ENCODE measurements at regions not wholly inside any gene's neighbourhood (a gene's known extent, or its start where the extent isn't known, plus 50 kb on each side); places are given as distances from the start of the nearest gene placed in this dataset.

DNA sequence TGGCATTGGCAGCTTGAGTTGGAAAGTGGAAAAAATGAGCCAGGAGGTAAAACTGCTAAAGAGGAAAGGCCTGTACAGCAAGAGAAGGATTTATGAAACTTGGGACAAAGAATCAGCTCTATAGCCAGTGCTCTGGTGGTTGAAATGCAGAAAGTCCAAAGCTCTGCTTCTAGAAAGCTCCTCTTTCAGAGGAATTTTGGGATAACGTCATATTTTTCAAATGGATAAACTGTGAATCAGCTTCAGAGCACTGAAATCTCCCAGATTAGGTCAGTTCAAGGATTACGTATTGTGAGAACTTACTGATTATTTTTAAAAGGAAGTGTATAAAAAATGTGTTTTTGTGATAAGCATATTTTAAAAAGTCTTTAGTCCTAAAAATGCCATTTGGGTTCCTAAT lies 203.1 kb upstream of the CNOT2 start:
- Histone ChIP-seq H3K27ac (peak overlapping the region; percentile 27 to 39), H3K4me3 (no peak overlapping the region)
- no peak for DNase-seq (ENCODE audit: low spot score)
- TF ChIP-seq, protein P1, sequence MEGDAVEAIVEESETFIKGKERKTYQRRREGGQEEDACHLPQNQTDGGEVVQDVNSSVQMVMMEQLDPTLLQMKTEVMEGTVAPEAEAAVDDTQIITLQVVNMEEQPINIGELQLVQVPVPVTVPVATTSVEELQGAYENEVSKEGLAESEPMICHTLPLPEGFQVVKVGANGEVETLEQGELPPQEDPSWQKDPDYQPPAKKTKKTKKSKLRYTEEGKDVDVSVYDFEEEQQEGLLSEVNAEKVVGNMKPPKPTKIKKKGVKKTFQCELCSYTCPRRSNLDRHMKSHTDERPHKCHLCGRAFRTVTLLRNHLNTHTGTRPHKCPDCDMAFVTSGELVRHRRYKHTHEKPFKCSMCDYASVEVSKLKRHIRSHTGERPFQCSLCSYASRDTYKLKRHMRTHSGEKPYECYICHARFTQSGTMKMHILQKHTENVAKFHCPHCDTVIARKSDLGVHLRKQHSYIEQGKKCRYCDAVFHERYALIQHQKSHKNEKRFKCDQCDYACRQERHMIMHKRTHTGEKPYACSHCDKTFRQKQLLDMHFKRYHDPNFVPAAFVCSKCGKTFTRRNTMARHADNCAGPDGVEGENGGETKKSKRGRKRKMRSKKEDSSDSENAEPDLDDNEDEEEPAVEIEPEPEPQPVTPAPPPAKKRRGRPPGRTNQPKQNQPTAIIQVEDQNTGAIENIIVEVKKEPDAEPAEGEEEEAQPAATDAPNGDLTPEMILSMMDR (IDR thresholded peaks at IDR 0.05) = no peak

DNA sequence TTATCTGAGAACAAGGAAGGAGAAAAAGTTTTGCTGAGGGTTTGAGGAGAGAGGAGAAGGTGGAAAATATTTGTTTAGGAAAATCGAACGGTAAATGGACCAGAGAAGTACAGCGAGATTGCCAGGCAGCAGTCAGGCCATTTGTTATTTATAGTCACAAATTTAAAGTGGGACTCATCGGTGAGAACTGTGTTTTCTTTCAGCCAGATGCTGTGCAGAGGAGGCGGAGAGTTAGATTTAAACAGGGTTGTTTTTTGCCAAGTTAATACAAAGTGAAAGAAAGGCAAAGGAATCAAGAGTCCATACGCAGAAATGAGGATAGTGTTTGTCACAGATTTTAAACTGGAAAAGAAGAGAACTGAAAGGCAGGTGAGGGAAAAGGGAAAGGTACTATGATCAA lies 200.6 kb upstream of the CNOT2 start:
- no peak overlapping the region for H3K27ac ChIP-seq
- H3K4me3 ChIP-seq = peak overlapping the region; percentile 9
- DNase-seq (ENCODE audit: low spot score) = no peak
- TF ChIP-seq, protein P1 (IDR thresholded peaks at IDR 0.05) = no peak

DNA sequence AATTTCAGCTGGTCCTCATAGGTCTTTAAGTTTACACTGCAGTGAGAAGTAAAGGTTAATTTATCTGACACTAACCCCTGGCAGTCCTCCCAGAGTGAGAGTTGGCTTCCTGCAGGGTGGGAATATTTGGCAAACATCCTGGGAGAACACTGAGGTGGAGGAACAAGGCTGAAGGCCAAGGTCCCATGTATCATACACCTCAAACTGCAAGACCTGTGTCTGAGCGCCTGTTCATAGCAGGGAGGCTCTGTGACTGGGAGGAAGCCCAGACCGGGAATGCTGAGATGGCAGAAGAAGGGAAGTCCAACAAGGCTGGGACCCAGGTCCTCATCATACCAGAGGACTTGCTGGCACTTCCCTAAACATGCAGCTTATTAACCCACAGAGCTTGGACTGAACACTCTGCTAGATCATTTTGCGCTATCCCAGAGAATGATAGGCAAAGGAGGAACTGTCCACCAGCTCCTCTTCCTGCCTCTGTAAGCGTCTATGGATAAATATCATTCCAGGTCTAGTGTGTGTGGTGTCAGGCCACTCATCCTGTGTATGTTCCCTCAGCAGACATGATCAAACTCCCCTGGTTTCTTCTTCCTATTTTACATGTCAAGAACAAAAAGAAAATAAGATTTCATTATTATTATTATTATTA lies 199.6 kb upstream of the CNOT2 start:
- Histone ChIP-seq H3K4me3 (no peak overlapping the region), H3K27ac (no peak overlapping the region)
- TF ChIP-seq, protein P1 (IDR thresholded peaks at IDR 0.05) = no peak
- DNase-seq (ENCODE audit: low spot score) = no peak

DNA sequence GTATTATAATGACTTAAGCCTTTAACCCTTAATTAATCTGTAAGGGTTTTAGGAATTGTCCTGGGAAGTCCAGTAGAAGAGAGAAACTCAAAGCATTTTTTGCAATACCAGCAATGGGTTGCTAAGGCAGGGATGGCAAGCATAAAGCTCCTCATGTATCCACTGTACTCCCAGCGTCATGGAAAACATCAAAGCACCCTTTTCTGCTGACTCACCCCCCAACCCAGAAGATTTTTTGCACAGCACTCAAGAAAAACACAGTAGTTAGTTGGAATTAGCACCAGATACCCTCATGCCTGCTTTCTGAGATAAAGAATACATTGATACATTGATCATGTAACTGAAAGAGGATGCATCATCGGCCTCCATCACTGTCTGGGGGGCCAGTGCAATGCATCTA lies 199.1 kb upstream of the CNOT2 start:
- no peak for DNase-seq (ENCODE audit: low spot score)
- Histone ChIP-seq H3K4me3 (no peak overlapping the region), H3K27ac (no peak overlapping the region)
- TF ChIP-seq, protein P1 (IDR thresholded peaks at IDR 0.05) = no peak

DNA sequence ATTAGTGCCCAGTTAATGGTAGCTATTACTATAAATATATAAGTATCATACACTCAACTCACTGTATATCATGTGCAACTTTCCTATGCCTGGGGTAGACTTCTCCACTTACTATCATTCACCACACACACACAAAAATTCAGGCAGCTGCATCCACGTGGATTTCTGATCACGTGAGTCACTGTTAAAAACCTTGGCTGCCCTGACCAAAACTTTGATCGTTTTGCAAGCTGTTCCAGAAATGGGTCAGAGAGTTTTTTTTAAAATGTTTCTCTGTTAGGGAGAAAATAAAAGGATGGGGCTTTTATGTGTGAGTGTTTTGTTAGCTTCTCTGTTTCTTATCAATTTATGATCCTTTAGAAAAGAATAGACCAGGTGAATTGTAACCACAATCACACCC lies 198.2 kb upstream of the CNOT2 start:
- Histone ChIP-seq H3K4me3 (no peak overlapping the region), H3K27ac (no peak overlapping the region)
- TF ChIP-seq, protein P1 (IDR thresholded peaks at IDR 0.05) = no peak
- no peak for DNase-seq (ENCODE audit: low spot score)

DNA sequence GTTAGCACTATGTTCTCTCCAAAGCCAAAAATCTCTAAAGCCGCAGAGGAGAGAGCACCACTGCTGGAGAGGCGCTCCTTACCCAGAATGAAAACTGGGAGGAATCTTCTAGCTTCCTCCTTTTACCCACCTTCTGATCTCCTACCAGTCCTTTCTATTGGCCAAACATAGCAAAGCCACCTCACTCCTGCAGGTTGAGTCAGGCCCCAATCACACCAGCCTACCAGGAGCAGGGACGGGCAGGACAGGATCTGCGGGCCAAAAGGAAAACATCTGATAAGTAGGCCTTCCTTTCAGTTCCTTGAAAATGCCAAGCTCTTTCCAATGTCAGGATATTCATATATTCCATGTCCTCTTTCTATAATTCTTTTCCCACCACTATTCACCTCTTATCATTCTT lies 197.7 kb upstream of the CNOT2 start:
- no peak overlapping the region for H3K4me3 ChIP-seq
- H3K27ac ChIP-seq = no peak overlapping the region
- TF ChIP-seq, protein P1 (IDR thresholded peaks at IDR 0.05) = no peak
- DNase-seq (ENCODE audit: low spot score) = no peak

DNA sequence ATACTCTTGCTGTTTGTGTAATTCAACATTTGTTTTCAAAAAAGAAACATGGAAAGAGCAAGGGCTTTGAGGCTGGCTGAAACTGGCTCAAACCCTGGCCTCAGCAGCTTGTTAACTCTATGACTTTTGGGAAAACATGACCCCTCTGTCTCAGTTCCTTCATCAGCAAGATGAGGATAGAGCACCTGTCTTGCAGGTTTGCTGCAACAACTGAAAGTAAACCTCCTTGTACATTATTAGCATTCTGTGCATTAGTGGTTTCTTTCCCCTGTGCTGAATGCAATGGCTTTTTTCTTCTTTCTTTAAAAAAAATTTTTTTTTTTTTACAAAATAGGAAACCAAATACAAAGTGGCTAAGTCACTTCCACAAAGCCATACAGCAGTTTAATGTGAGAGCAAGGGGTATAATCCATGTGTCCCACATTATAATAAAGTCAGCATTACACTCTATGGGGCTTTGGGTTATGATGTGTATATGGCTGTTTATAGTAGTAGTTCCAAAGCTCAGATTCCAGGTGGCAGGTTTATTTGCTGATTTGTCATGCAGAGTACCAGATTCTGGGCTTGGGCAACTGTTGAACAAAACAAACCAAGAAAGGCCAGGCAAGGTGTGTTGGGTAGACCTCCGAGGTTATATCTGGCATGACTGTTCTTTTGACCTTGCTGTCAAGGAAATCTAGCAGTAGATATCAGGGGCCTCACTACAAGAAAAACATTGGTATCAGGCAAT lies 194.5 kb upstream of the CNOT2 start:
- Histone ChIP-seq H3K4me3 (no peak overlapping the region), H3K27ac (no peak overlapping the region)
- DNase-seq (ENCODE audit: low spot score) = no peak
- TF ChIP-seq, protein P1 (IDR thresholded peaks at IDR 0.05) = no peak
